ENCODE measurements at regions not wholly inside any gene's neighbourhood (a gene's known extent, or its start where the extent isn't known, plus 50 kb on each side); places are given as distances from the start of the nearest gene placed in this dataset.

DNA sequence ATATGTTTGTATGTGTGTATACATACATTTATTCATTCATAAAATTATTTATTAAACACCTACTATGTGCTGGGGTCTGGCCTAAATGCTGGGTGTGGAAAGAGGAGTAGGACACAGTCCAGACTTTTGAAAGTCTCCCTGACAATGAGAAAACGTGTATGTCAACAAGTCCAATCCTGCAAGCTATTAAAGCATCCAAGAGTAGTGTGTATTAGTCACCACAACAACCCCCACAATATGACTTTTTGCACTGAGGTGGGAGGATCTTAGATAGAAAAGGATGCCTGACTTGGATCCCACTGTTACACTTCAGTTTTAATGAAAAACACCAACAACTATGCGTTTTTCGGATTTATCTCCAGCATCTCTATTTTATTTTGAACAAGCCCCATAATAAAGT is 446.4 kb downstream of the EPHA4 start:
- TF ChIP-seq ARID2 (CRISPR knock-in tag; IDR thresholded peaks at IDR 0.05; ENCODE audit: borderline replicate concordance) (no peak), MYNN (CRISPR knock-in tag; IDR thresholded peaks at IDR 0.05; ENCODE audit: low read depth) (no peak), HINFP (CRISPR knock-in tag; IDR thresholded peaks at IDR 0.05; ENCODE audit: low read depth) (no peak), NR2F1 (CRISPR knock-in tag; IDR thresholded peaks at IDR 0.05) (no peak), ZNF451 (CRISPR knock-in tag; IDR thresholded peaks at IDR 0.05) (no peak), FUBP1 (CRISPR knock-in tag; IDR thresholded peaks at IDR 0.05; ENCODE audit: borderline replicate concordance) (no peak), KDM2A (CRISPR knock-in tag; IDR thresholded peaks at IDR 0.05; ENCODE audit: borderline replicate concordance, low read depth) (no peak), GATAD1 (CRISPR knock-in tag; IDR thresholded peaks at IDR 0.05) (no peak), TFDP2 (CRISPR knock-in tag; IDR thresholded peaks at IDR 0.05) (no peak), ZSCAN9 (CRISPR knock-in tag; IDR thresholded peaks at IDR 0.05; ENCODE audit: borderline replicate concordance) (no peak), ZNF672 (CRISPR knock-in tag; IDR thresholded peaks at IDR 0.05) (no peak)
- BruUV-seq (replicated peaks): no TSS peak
- intact Hi-C loops (cut with micrococcal nuclease; ENCODE audit: unreplicated experiment) (no loop called here), in situ Hi-C loops (cut with HindIII; ENCODE audit: extremely low pct_ligation_motif_present, low pct_unique_long_range_greater_than_20kb) (no loop called here)
- no peak overlapping the region for H3K4me2 ChIP-seq (ENCODE audit: low read depth, low read length)
- no peak for DNase-seq (ENCODE audit: low spot score)
- peaks cover 18% of the 10 kb centered on the region for H3K9me3 ChIP-seq (ENCODE audit: low read length)
- no peaks in the 10 kb centered on the region for H3K36me3 ChIP-seq (replicated peaks in 1 of 2; ENCODE audit: control insufficient read depth in 1 of 2, insufficient read depth in 2 of 2, low read length in 2 of 2)
- no peaks in the 10 kb centered on the region for H3K27me3 ChIP-seq (ENCODE audit: control insufficient read depth in 1 of 2, insufficient read depth in 2 of 2, low read length in 2 of 2)
- CTCF ChIA-PET (ENCODE audit: low intra/inter-chr PET ratio, low total read pairs): no interaction called here
- FAIRE-seq: no peak
- no peaks in the 10 kb centered on the region for H3K4me1 ChIP-seq (ENCODE audit: insufficient read depth, low read length)
- ATAC-seq: no peak
- WGBS (ENCODE audit: low lambda C conversion rate): 1% methylated on average over 3 of the region's 3 CpGs
- no peaks in the 10 kb centered on the region for H3K79me2 ChIP-seq (ENCODE audit: insufficient read depth, low read length)
- no peak overlapping the region for H3K9ac ChIP-seq (ENCODE audit: insufficient read depth, low read depth, low read length)
- no peak overlapping the region for H3K4me3 ChIP-seq (replicated peaks in 1 of 3; ENCODE audit: insufficient read depth in 1 of 3, low read depth in 2 of 3, low read length in 3 of 3)
- no peaks in the 10 kb centered on the region for H4K20me1 ChIP-seq (ENCODE audit: insufficient read depth, low read length)
- no peak overlapping the region for H3K27ac ChIP-seq (ENCODE audit: extremely low read length, insufficient read depth, low read length)
- no peak overlapping the region for H2AFZ ChIP-seq (ENCODE audit: low read length)
- POLR2A ChIA-PET: no interaction called here
